Activated CD4-positive, alpha-beta T cell treated with anti-CD3 and anti-CD28 coated beads for 1 hour (primary cell): ENCODE measurements at regions not wholly inside any gene's neighbourhood (a gene's known extent, or its start where the extent isn't known, plus 50 kb on each side); places are given as distances from the start of the nearest gene placed in this dataset.
"Not testable (repeated sequence)": the region's sequence is repeated elsewhere in the genome, so short reads cannot be mapped to it uniquely, and the experiment has no call there.

Experiments
- DNase-seq: peaks from one replicate; pipeline ENCODE4 v3.0.0-alpha.2; 2020

DNA sequence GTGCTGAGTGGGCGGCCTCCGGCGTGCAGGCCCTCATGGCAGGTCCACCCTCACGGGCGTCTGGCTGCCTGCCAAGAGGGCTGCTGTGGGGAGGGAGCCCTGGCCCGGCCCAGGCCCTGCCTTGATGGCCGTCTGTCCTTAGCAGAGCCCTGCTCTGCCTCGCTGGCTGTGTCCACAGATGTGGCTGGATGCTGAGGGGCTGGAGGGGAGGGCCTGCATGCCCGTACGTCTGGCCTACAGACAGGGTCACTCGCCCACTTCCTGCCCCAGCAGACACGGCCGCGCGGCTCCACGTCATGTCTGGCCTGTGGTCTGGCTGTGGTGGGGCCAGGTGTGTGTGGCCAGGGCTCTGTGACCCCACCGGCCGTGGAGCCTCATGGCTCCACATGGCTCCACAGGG, 186.3 kb downstream of the TMEM121 start:
- not testable (repeated sequence) for DNase-seq

- DNase-seq = not testable (repeated sequence)
These were observed 186.8 kb downstream of the TMEM121 start for GRCh38 chr14:105713160-105713559.

DNA sequence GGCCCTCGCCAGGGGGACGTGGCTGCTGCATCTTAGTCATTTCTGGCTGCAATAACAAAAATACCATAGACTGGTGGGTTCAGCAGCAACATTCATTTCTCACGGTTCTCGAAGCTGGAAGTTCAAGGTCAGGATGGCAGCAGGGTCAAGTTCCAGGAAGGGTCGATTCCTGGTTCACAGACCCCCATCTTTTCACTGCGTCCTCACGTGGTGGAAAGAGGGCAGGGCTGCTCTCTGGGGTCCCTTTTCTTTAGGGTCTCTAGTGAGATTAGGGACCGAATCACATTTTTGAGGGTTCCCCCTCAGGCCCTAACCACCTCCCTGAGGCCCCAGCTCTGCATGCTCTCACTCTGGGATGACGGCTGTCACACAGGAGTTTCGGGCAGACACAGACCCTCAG, 187.5 kb downstream of the TMEM121 start:
- DNase-seq = not testable (repeated sequence)

DNA sequence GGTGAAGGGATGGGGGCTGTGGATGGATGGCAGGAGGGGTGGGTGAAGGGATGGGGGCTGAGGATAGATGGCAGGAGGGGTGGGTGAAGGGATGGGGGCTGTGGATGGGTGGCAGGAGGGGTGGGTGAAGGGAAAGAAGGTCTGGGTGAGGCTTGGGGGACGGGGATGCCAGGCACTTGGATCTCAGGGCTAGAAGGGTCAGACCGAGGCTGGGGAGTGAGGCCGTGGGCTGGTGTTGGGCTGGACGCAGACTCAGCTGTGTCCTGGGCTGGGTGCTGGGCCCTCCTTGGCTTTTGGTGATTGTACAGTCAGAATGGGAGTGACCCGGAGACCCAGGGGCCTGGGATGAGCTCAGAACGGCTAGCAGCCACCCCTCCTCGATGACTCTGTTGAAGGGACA, 192.4 kb downstream of the TMEM121 start:
- DNase-seq = not testable (repeated sequence)

DNA sequence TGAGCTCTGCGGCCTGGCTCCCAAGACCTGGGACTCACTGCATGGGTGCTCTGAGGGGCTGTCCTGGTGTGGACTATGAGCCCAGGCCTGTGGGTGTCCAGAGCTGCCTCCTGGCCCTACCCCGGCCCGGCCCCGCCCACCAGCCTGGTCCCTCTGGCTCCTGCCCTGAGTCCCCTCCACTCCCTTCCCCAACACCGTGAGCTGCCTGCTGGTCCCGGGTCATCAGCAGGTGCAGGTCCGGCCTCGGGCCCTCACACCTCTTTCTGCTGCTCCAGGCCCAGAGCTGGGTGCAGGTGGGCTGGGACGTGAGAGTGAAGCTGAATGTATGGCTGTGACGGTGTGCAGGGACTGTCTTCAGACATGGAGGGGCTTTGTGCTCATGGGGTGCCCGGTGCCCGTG, 193.7 kb downstream of the TMEM121 start:
- DNase-seq = not testable (repeated sequence)

GRCh38 chr14:105720852-105721601, 194.6 kb downstream of the TMEM121 start:
- not testable (repeated sequence) for DNase-seq

- DNase-seq = not testable (repeated sequence)
These were observed 195.2 kb downstream of the TMEM121 start for GRCh38 chr14:105721602-105721970.

- not testable (repeated sequence) for DNase-seq
These were observed 195.8 kb downstream of the TMEM121 start for GRCh38 chr14:105721996-105722709.

DNA sequence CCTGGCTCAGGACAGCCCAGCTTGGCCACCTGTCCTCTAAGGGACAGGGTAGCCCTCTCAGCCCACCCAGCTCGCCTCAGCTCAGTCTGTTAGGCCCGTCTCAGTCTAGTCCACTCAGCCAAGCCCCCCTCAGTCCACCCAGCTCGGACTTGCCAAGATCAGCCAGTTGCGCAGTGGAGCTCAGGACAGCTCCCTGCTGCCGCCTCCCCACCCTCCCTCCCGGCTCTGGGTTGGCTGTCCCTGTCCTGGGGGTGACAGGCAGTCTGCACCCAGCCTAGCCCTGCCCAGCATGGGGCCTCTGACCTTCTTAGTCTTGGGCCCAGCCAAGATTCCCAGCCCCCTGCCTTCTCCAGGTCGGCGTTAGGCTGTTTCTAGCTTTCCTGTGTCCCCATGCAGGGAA, 196.9 kb downstream of the TMEM121 start:
- not testable (repeated sequence) for DNase-seq

DNA sequence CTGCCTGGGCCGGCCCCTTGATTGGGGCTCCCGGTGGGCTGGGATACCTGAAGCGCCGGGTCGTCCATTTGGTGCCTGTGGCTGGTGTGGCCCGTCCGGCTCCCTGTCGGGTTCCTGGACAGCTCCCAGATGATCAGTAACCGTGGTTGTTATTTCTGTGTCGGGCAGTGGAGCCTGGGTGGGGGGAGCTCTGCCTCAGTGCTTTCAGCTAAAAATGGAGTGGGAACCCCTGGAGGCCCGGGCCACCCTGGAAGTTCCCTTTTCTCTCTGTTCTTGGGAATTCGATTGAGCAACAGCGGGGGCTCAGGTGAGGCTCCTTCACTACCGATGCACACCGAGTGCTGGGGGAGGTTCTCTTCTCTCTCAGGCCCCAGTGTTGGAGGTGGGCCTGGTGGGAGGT, 197.4 kb downstream of the TMEM121 start:
- DNase-seq = not testable (repeated sequence)

DNA sequence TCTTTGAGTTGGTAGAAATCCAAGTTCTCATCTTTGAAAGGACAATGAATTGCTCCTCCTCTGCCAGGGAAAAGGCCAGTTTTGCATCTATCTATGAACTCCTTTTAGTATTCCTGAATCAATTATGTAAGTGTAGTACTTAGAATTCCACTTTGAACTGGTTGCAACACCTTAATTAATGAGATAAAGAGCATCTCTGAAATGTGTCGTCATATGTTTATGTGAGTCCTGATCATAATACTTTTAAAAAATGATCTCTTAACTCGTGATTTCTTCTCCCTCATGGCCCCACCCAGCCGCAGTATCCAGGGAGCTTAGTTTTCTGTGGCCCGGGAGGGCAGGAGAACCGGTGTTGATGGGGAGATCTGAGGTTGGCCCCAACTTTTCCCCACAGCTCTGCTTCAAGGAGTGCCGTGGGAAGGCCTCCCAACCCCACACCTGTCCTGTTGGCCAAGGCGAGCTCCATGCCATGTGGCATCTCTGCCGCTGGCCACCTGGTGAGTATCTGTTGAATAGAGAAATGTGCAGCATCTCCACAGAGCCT, 203.5 kb downstream of the TMEM121 start:
- DNase-seq = not testable (repeated sequence)

DNA sequence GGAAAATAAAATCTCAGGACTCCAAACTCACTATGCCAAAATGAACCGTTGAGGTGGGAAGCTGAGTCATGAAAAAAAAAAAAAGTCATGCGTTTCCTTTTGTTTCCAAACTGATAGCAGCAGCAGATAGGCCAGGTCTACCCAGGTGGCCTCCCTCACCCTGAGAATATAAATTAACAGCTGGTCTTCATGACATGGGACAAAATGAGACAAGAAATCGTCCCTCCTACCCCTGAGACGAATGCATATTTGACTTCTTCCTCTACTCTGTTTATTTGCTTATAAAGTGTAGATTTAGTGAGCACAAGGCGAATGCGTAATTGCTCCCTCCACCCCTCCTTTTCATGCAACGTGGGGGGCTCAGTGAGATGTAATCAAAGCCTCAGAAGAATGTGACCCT, 204.3 kb downstream of the TMEM121 start:
- not testable (repeated sequence) for DNase-seq

DNA sequence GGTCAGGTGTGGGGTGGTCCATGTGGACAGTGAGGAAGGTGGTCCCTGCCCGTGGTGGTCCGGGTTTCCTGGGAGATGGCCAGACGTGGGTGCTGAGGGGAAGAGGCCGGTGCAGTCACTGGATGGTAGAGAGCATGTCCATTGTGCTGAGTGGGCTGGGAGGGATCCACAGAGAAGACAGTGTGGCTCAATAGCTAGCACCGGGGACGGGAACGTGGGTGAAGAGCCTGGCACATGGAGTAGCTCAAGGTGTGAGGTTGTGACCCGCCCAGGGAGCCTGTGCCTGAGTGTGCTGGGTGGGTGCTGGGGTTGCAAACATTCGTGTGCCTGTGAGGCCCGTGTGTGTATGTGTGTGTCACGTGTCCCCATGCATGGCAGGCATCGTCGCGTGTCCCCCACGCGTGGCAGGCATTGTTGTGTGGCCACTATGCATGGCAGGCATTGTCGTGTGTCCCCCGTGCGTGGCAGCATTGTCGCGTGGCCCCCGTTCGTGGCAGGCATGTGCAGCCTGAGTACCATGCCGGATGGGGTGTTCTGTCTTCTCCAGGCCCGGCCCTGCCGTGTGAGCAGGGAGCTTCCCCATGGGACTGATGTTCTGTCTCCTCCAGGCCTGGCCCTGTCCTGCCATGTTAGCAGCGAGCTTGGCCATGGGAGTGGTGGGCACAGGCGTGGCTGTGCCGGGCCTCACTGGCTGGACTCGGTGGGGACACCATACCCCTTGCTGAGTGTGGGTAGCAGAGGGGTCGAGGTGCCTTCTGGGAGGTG, 205.0 kb downstream of the TMEM121 start:
- DNase-seq = not testable (repeated sequence)

- no peak for DNase-seq
These were observed 207.0 kb downstream of the TMEM121 start for GRCh38 chr14:105733081-105734065.

- not testable (repeated sequence) for DNase-seq
These were observed 207.9 kb downstream of the TMEM121 start for GRCh38 chr14:105734241-105734640.

- not testable (repeated sequence) for DNase-seq
These were observed 209.9 kb downstream of the TMEM121 start for GRCh38 chr14:105736331-105736730.

DNA sequence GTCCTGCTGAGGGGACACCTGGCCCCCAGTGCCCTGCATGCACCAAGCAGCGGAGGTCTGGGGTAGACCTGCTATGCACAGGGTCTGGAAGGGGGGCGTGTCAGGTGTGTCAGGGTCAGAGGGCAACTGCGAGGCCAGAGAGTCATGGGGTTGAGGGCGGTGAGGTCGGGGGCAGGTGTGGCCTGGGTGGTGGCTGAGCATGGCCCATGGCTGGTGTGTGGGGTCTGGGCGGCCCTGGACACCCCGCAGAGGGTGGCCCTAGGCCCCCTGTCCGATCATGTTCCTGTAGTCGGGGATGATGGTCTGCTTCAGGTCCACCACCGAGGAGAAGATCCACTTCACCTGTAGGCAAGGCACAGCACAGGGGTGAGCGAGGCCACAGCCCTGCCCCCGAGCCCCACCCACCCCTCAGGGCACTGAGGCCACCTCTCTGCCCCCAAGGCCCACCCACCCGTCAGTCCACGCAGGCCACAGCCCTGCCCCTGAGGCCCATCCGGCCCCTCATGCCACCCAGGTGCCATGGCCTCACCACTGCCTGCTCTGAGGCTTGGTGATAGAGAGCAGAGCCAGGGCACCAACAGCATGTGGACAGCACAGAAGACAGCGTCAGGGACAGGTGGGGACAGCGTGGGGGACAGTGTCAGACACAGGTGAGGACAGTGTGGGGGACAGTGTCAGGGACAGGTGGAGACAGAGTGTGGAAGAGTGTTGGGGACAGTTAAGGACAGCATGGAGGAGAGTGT, 211.3 kb downstream of the TMEM121 start:
- DNase-seq = no peak

- DNase-seq = no peak
These were observed 212.3 kb downstream of the TMEM121 start for GRCh38 chr14:105738638-105739037.

DNA sequence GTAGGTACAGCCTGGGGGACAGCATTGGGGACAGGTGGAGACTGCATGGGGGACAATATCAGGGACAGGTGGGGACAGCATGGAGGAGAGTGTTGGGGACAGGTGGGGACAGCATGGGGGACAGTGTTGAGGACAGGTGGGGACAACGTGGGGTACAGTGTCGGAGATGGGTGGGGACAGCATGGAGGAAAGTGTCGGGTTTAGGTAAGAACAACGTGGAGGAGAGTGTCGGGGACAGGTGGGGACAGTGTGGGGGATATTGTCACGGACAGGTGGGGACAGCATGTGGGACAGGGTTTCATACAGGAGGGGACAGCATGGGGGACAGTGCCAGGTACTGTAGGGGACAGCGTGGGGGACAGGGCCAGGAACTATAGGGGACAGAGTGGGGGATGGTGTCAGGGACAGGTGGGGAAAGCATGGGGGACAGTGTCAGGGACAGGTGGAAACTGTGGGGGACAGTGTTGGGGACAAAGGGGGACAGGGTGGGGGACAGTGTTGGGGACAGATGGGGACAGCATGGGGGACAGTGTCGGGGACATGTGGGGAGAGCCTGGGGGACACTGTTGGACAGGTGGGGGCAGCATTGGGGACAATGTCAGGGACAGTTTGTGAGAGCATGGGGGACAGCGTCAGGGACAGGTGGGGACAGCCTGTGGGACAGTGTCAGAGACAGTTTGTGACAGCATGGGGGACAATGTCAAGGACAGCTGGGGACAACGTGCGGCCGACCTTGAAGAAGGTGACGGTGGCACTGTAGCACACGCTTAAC, 213.1 kb downstream of the TMEM121 start:
- no peak for DNase-seq

DNA sequence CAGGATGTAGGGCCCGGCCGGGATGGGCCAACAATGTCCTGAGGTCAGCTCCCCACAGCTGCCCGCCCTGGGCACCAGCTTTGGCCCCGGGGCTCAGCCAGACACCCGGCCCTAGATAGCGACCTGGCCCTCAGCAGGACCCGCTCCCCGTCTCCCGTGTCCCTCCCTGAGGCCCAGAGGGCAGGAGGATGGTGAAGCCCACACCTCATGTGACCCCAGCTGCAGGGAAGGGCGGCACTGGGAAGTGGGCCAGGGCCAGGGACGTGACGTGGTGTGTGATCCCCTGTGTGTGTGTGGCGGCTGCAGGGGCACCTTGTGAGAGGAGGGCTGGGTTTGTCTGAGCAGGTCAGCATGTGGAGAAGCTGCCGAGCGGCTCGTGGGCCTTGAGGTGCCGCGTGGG, 213.9 kb downstream of the TMEM121 start:
- not testable (repeated sequence) for DNase-seq
